ENCODE measurements at regions not wholly inside any gene's neighbourhood (a gene's known extent, or its start where the extent isn't known, plus 50 kb on each side); places are given as distances from the start of the nearest gene placed in this dataset.

DNA sequence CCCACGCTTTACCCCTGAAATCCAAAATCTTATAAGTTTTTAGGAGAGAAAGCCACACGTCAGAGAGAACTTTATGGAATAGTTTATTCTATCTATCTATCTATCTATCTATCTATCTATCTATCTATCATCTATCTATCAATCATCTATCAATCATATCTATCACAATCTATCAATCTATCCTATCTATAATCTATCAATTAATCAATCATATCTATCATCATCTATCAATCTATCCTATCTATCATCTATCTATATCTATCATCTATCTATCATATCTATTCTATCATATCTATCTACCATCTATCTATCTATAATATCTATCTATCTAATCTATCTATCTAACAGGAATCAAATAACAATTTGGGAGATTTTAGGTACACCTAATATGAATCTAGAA lies 115.1 kb downstream of the FGF9 start:
- intact Hi-C loops (cut with micrococcal nuclease) = no loop called here
- DNase-seq (ENCODE audit: low read depth, low spot score) = no peak
- H3K9me3 ChIP-seq (ENCODE audit: control insufficient read depth in 1 of 2, insufficient read depth in 1 of 2, low read depth in 1 of 2, low read length in 2 of 2) = no peaks in the 10 kb centered on the region

More for the DNA sequence above, 115.1 kb downstream of the FGF9 start:
- Histone ChIP-seq H3K79me2 (ENCODE audit: insufficient read depth, low read length) (no peaks in the 10 kb centered on the region), H3K9ac (ENCODE audit: low read length) (no peak overlapping the region), H4K20me1 (ENCODE audit: insufficient read depth) (no peaks in the 10 kb centered on the region), H3K36me3 (ENCODE audit: control insufficient read depth in 1 of 2, insufficient read depth in 2 of 2, low read length in 2 of 2) (no peaks in the 10 kb centered on the region), H3K4me3 (replicated peaks in 1 of 2; ENCODE audit: low read depth in 1 of 2, low read length in 2 of 2) (no peak overlapping the region), H3K9me2 (ENCODE audit: insufficient read depth) (no peaks in the 10 kb centered on the region), H2AFZ (ENCODE audit: low read depth, low read length, poor library complexity, severe bottlenecking) (no peak overlapping the region), H3K27ac (ENCODE audit: low read depth, low read length) (no peak overlapping the region), H3K4me2 (ENCODE audit: low read length) (no peak overlapping the region), H3K27me3 (ENCODE audit: insufficient read depth, low read length) (no peaks in the 10 kb centered on the region), H3K4me1 (ENCODE audit: control insufficient read depth in 1 of 2, insufficient read depth in 2 of 2, low read length in 2 of 2) (no peaks in the 10 kb centered on the region)
- POLR2A ChIA-PET = no interaction called here
- no TSS peak for BruUV-seq (replicated peaks)
- CTCF ChIA-PET = no interaction called here
- no peak for ATAC-seq
- RAD21 ChIA-PET (ENCODE audit: low non-redundant PET in 1 of 2, low total read pairs in 2 of 2, uncharacterized antibody in 2 of 2, unreplicated experiment in 2 of 2) = no interaction called here
- TF ChIP-seq FOSL1 (IDR thresholded peaks at IDR 0.05; ENCODE audit: low read depth) (no peak), ZNF274 (IDR thresholded peaks at IDR 0.05; ENCODE audit: low read depth, low read length) (no peak), JUND (IDR thresholded peaks at IDR 0.05) (no peak), POLR2AphosphoS5 (IDR thresholded peaks at IDR 0.05; ENCODE audit: low read depth, low read length) (no peak), CBX3 (IDR thresholded peaks at IDR 0.05; ENCODE audit: low read depth) (no peak), EGR1 (IDR thresholded peaks at IDR 0.05; ENCODE audit: low read depth) (no peak), TCF7L2 (IDR thresholded peaks at IDR 0.05; ENCODE audit: borderline replicate concordance, extremely low read depth, insufficient read depth, insufficient read length) (no peak), ATF3 (IDR thresholded peaks at IDR 0.05) (no peak), EZH2phosphoT487 (IDR thresholded peaks at IDR 0.05; ENCODE audit: borderline replicate concordance) (no peak), ELF1 (IDR thresholded peaks at IDR 0.05; ENCODE audit: borderline replicate concordance, low read depth) (no peak), SIN3A (IDR thresholded peaks at IDR 0.05; ENCODE audit: low read depth) (no peak), ZBTB33 (IDR thresholded peaks at IDR 0.05; ENCODE audit: extremely low read depth, insufficient replicate concordance, low read length) (no peak), EZH2 (IDR thresholded peaks at IDR 0.05) (no peak), SP1 (IDR thresholded peaks at IDR 0.05; ENCODE audit: low read depth) (no peak), SRF (IDR thresholded peaks at IDR 0.05; ENCODE audit: low read depth) (no peak), YY1 (IDR thresholded peaks at IDR 0.05; ENCODE audit: extremely low read depth, insufficient replicate concordance, low read depth, low read length) (no peak), RAD21 (IDR thresholded peaks at IDR 0.05; ENCODE audit: low read depth) (no peak)
- TF ChIP-seq, protein P1, sequence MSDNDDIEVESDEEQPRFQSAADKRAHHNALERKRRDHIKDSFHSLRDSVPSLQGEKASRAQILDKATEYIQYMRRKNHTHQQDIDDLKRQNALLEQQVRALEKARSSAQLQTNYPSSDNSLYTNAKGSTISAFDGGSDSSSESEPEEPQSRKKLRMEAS (IDR thresholded peaks at IDR 0.05) = no peak
- TF ChIP-seq, protein P2, sequence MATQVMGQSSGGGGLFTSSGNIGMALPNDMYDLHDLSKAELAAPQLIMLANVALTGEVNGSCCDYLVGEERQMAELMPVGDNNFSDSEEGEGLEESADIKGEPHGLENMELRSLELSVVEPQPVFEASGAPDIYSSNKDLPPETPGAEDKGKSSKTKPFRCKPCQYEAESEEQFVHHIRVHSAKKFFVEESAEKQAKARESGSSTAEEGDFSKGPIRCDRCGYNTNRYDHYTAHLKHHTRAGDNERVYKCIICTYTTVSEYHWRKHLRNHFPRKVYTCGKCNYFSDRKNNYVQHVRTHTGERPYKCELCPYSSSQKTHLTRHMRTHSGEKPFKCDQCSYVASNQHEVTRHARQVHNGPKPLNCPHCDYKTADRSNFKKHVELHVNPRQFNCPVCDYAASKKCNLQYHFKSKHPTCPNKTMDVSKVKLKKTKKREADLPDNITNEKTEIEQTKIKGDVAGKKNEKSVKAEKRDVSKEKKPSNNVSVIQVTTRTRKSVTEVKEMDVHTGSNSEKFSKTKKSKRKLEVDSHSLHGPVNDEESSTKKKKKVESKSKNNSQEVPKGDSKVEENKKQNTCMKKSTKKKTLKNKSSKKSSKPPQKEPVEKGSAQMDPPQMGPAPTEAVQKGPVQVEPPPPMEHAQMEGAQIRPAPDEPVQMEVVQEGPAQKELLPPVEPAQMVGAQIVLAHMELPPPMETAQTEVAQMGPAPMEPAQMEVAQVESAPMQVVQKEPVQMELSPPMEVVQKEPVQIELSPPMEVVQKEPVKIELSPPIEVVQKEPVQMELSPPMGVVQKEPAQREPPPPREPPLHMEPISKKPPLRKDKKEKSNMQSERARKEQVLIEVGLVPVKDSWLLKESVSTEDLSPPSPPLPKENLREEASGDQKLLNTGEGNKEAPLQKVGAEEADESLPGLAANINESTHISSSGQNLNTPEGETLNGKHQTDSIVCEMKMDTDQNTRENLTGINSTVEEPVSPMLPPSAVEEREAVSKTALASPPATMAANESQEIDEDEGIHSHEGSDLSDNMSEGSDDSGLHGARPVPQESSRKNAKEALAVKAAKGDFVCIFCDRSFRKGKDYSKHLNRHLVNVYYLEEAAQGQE (IDR thresholded peaks at IDR 0.05; ENCODE audit: low read depth) = no peak

Data from HCT116 (cell line).